GM21390 (cell line): ENCODE measurements at regions not wholly inside any gene's neighbourhood (a gene's known extent, or its start where the extent isn't known, plus 50 kb on each side); places are given as distances from the start of the nearest gene placed in this dataset.
"Not testable (repeated sequence)": the region's sequence is repeated elsewhere in the genome, so short reads cannot be mapped to it uniquely, and the experiment has no call there.

Source experiments
- ATAC-seq: cut with Tn5 transposase; IDR thresholded peaks from one replicate; pipeline ENCODE4 v1.9.1; 2021; ENCODE audit not compliant: unreplicated experiment

- no peak for ATAC-seq
Observed at GRCh38 chr6:81049425-81050042, 702.9 kb downstream of the TENT5A start.

- ATAC-seq: no peak
Observed at GRCh38 chr6:81031416-81031815, 721.1 kb downstream of the TENT5A start.

- no peak for ATAC-seq
Observed at GRCh38 chr6:81026041-81026553, 726.4 kb downstream of the TENT5A start.

- no peak for ATAC-seq
Observed at GRCh38 chr6:81023709-81024108, 728.8 kb downstream of the TENT5A start.

- ATAC-seq: no peak
Observed at GRCh38 chr6:81023007-81023582, 729.4 kb downstream of the TENT5A start.

GRCh38 chr6:81017586-81017985, 734.9 kb downstream of the TENT5A start:
- ATAC-seq: not testable (repeated sequence)

- no peak for ATAC-seq
Observed at GRCh38 chr6:81003894-81004293, 748.6 kb downstream of the TENT5A start.

GRCh38 chr6:81003156-81003555, 749.3 kb downstream of the TENT5A start:
- no peak for ATAC-seq

- no peak for ATAC-seq
Observed at GRCh38 chr6:81002126-81002525, 750.4 kb downstream of the TENT5A start.

GRCh38 chr6:80991316-80991715, 761.2 kb downstream of the TENT5A start:
- no peak for ATAC-seq

- ATAC-seq: no peak
Observed at GRCh38 chr6:80988892-80989291, 763.6 kb downstream of the TENT5A start.

GRCh38 chr6:80988286-80988685, 764.2 kb downstream of the TENT5A start:
- ATAC-seq: no peak

GRCh38 chr6:80981226-80981625, 771.3 kb downstream of the TENT5A start:
- ATAC-seq: not testable (repeated sequence)

GRCh38 chr6:80976336-80976735, 776.1 kb downstream of the TENT5A start:
- no peak for ATAC-seq

GRCh38 chr6:80974579-80974978, 777.9 kb downstream of the TENT5A start:
- no peak for ATAC-seq

GRCh38 chr6:80969439-80969838, 783.0 kb downstream of the TENT5A start:
- no peak for ATAC-seq

- no peak for ATAC-seq
Observed at GRCh38 chr6:80967609-80968008, 784.9 kb downstream of the TENT5A start.

GRCh38 chr6:80962382-80962781, 790.1 kb downstream of the TENT5A start:
- ATAC-seq: no peak

- no peak for ATAC-seq
Observed at GRCh38 chr6:80961166-80961565, 791.3 kb downstream of the TENT5A start.

- no peak for ATAC-seq
Observed at GRCh38 chr6:80959034-80959433, 793.4 kb downstream of the TENT5A start.

GRCh38 chr6:80956898-80957297, 795.6 kb downstream of the TENT5A start:
- ATAC-seq: no peak

- not testable (repeated sequence) for ATAC-seq
Observed at GRCh38 chr6:80952479-80952878, 800.0 kb downstream of the TENT5A start.

- no peak for ATAC-seq
Observed at GRCh38 chr6:80946402-80946801, 806.1 kb downstream of the TENT5A start.
